OCI-LY1 (cell line): ENCODE measurements at regions not wholly inside any gene's neighbourhood (a gene's known extent, or its start where the extent isn't known, plus 50 kb on each side); places are given as distances from the start of the nearest gene placed in this dataset.

Experiments
- CTCF ChIP-seq: fragments of 200-600 bp; sonication (generic), shearing (Covaris generic); IDR thresholded peaks from 2 replicates; pipeline ENCODE4 v1.5.1; 2017; ENCODE audit warnings: mild to moderate bottlenecking, antibody characterized with exemption, low read length, moderate library complexity, mixed read lengths
- EZH2 ChIP-seq: fragments of 200-600 bp; sonication (generic), shearing (Covaris generic); IDR thresholded peaks from 2 replicates; pipeline ENCODE4 v1.8.0; 2017; ENCODE audit warnings: borderline replicate concordance, mixed run types, mild to moderate bottlenecking, antibody characterized with exemption, low read length, moderate library complexity, mixed read lengths

- TF ChIP-seq CTCF (no peak), EZH2 (no peak)
Measured at GRCh38 chr5:156128026-156128425, 198.9 kb upstream of the SGCD start.
